GM20000 (cell line): ENCODE measurements at regions not wholly inside any gene's neighbourhood (a gene's known extent, or its start where the extent isn't known, plus 50 kb on each side); places are given as distances from the start of the nearest gene placed in this dataset.

ENCODE experiments used
- DNase-seq: peaks from one replicate; pipeline ENCODE4 v3.0.0; 2012; ENCODE audit warnings: low spot score
- CTCF ChIP-seq: IDR thresholded peaks from 2 replicates; pipeline ENCODE4 v1.5.1; 2012; ENCODE audit warnings: mild to moderate bottlenecking, control low read depth; ENCODE audit errors: extremely low read depth, missing control alignments

GRCh38 chr13:44004878-44005277, 125.2 kb downstream of the LACC1 start:
- DNase-seq, result no peak
- TF ChIP-seq CTCF, result no peak

- TF ChIP-seq CTCF, result no peak
These were observed 127.7 kb downstream of the LACC1 start for GRCh38 chr13:44007451-44007850.

GRCh38 chr13:44011036-44011435, 131.3 kb downstream of the LACC1 start:
- TF ChIP-seq CTCF, result no peak
- DNase-seq, result no peak

More at GRCh38 chr13:44007451-44007850, 127.7 kb downstream of the LACC1 start:
- no peak for DNase-seq

- TF ChIP-seq CTCF, result no peak
- no peak for DNase-seq
These were observed 133.4 kb downstream of the LACC1 start for GRCh38 chr13:44012910-44013757.

GRCh38 chr13:44013758-44014291, 134.1 kb downstream of the LACC1 start:
- DNase-seq, result no peak
- TF ChIP-seq CTCF, result no peak

- no peak for TF ChIP-seq CTCF
- no peak for DNase-seq
These were observed 134.8 kb downstream of the LACC1 start for GRCh38 chr13:44014501-44014900.

GRCh38 chr13:44015118-44015517, 135.4 kb downstream of the LACC1 start:
- no peak for DNase-seq
- no peak for TF ChIP-seq CTCF
